ENCODE measurements at regions not wholly inside any gene's neighbourhood (a gene's known extent, or its start where the extent isn't known, plus 50 kb on each side); places are given as distances from the start of the nearest gene placed in this dataset.

DNA sequence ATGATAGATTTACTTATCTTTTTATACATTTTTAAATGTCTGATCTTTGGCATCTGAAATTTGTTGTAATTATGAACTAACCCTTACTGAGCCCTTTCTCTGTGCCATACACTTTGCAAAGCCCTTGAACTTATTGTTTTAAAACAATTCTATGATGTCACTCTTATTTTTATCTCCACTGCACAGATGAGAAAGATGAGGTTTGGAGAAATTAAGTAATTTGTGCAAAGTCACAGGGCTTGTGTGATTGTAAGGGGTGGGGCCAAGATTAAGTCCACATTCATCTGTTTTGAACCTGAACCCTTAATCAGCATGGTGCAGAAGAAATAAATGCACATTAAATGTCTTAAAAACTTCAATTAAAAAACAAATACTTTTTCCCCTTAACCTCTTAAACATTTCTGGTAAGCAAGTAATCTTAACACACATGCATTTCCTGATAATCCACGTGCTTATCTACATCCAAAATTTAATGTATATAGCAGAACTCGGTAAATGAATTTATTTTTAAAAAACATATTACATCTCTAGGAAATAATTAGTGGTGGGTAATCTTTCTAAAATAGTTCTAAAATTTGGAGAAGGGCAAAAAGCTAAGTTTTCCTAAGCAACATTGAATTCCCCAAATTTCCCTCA, 189.8 kb upstream of the TBC1D5 start:
- Histone ChIP-seq H3K14ac (ENCODE audit: low read length) (no peak overlapping the region), H3K9ac (ENCODE audit: low read length) (no peak overlapping the region), H3K79me1 (ENCODE audit: low read length) (no peaks in the 10 kb centered on the region), H3K79me2 (ENCODE audit: control insufficient read depth, insufficient read depth, low read length, poor library complexity) (no peaks in the 10 kb centered on the region), H3K9me3 (ENCODE audit: insufficient read depth, low read depth, low read length) (no peaks in the 10 kb centered on the region), H3K27me3 (ENCODE audit: insufficient read depth, low read length) (no peaks in the 10 kb centered on the region), H2BK12ac (ENCODE audit: low read length) (no peak overlapping the region), H3K4me2 (ENCODE audit: low read length) (no peak overlapping the region), H3K4me1 (ENCODE audit: control insufficient read depth in 1 of 2, insufficient read depth in 2 of 2, low read length in 2 of 2) (no peaks in the 10 kb centered on the region), H2AFZ (ENCODE audit: insufficient read depth, low read length, poor library complexity) (no peak overlapping the region), H4K12ac (ENCODE audit: low read depth, low read length) (no peak overlapping the region), H3K23ac (ENCODE audit: low read length) (no peak overlapping the region), H2BK5ac (ENCODE audit: low read depth, low read length, poor library complexity) (no peak overlapping the region), H3K18ac (ENCODE audit: low read length) (no peak overlapping the region), H4K8ac (ENCODE audit: low read depth, low read length) (no peak overlapping the region), H3K36me3 (ENCODE audit: control insufficient read depth in 1 of 2, insufficient read depth in 2 of 2, low read length in 2 of 2) (no peaks in the 10 kb centered on the region), H3K4me3 (ENCODE audit: low read depth, low read length) (no peak overlapping the region), H2BK120ac (ENCODE audit: insufficient read depth, low read length, poor library complexity) (no peak overlapping the region), H2AK5ac (ENCODE audit: low read length) (no peak overlapping the region), H4K91ac (ENCODE audit: low read depth, low read length) (no peak overlapping the region), H3K4ac (ENCODE audit: low read depth, low read length) (no peak overlapping the region), H3K27ac (ENCODE audit: low read depth, low read length) (no peak overlapping the region)
- DNase-seq, result no peak
- no CpG with 5 or more reads among the region's 2 CpGs for WGBS (ENCODE audit: extremely low coverage, insufficient coverage, insufficient read length)

DNA sequence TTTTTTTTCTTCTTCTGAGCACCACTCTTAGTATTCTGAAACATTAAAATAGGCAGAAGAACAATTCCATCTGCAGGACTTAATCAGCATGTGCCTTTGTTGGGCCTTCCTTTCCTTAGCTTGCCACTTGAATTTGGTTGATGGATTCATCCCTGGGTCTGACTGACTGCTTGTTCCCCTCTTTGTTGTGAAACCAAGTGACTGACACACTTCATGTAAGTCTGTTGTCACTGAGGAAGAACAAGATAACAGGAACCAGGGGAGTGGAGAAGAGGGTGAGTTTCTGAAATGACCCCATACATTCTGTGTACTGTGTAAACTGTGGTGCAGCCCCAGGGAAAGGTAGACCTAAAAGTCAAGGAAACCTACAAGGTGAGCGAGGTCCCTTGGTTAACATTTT, 188.7 kb upstream of the TBC1D5 start:
- no CpG with 5 or more reads among the region's 1 CpG for WGBS (ENCODE audit: extremely low coverage, insufficient coverage, insufficient read length)
- Histone ChIP-seq H4K91ac (ENCODE audit: low read depth, low read length) (no peak overlapping the region), H2AK5ac (ENCODE audit: low read length) (no peak overlapping the region), H3K14ac (ENCODE audit: low read length) (no peak overlapping the region), H3K36me3 (ENCODE audit: control insufficient read depth in 1 of 2, insufficient read depth in 2 of 2, low read length in 2 of 2) (no peaks in the 10 kb centered on the region), H3K4ac (ENCODE audit: low read depth, low read length) (no peak overlapping the region), H3K18ac (ENCODE audit: low read length) (no peak overlapping the region), H2BK12ac (ENCODE audit: low read length) (no peak overlapping the region), H4K8ac (ENCODE audit: low read depth, low read length) (no peak overlapping the region), H3K9me3 (ENCODE audit: insufficient read depth, low read depth, low read length) (no peaks in the 10 kb centered on the region), H3K79me1 (ENCODE audit: low read length) (no peaks in the 10 kb centered on the region), H3K4me3 (ENCODE audit: low read depth, low read length) (no peak overlapping the region), H2BK120ac (ENCODE audit: insufficient read depth, low read length, poor library complexity) (no peak overlapping the region), H3K79me2 (ENCODE audit: control insufficient read depth, insufficient read depth, low read length, poor library complexity) (no peaks in the 10 kb centered on the region), H2BK5ac (ENCODE audit: low read depth, low read length, poor library complexity) (no peak overlapping the region), H3K27ac (ENCODE audit: low read depth, low read length) (no peak overlapping the region), H3K23ac (ENCODE audit: low read length) (no peak overlapping the region), H3K4me2 (ENCODE audit: low read length) (no peak overlapping the region), H3K9ac (ENCODE audit: low read length) (no peak overlapping the region), H2AFZ (ENCODE audit: insufficient read depth, low read length, poor library complexity) (no peak overlapping the region), H3K27me3 (ENCODE audit: insufficient read depth, low read length) (no peaks in the 10 kb centered on the region), H4K12ac (ENCODE audit: low read depth, low read length) (no peak overlapping the region), H3K4me1 (ENCODE audit: control insufficient read depth in 1 of 2, insufficient read depth in 2 of 2, low read length in 2 of 2) (no peaks in the 10 kb centered on the region)
- no peak for DNase-seq

DNA sequence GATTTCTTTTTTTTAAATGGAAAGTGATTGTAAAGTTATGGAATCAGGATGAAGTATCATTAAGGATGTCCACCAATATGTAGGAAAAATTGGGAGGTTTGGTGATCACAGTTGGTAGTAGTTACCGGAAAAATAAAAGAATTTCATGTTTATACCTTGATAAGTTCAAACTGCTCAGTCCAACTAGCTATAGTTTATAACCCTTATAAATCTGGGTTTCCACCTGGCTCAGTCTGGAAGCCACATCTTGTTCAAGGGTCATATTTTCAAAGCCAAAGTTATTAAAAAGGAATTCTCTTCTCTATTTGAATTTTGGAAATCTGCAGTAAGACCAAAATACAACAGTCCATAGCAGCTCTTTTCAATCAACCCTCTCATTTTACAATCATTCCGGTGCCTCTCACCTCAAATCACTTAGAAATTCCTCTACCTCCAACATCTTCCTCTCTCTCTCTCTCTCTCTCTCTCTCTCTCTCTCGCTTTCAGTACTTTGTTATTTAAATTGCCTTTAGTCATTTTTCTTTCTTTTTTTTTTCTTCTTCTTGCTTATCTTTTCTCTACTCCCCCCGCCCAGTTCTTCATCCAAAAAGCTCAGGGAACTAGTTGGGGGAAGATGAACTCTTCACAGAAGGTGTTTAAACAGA, 186.2 kb upstream of the TBC1D5 start:
- H2BK12ac ChIP-seq (ENCODE audit: low read length), result no peak overlapping the region
- no peaks in the 10 kb centered on the region for H3K9me3 ChIP-seq (ENCODE audit: insufficient read depth, low read depth, low read length)
- no peaks in the 10 kb centered on the region for H3K36me3 ChIP-seq (ENCODE audit: control insufficient read depth in 1 of 2, insufficient read depth in 2 of 2, low read length in 2 of 2)
- no peaks in the 10 kb centered on the region for H3K79me1 ChIP-seq (ENCODE audit: low read length)
- no peak overlapping the region for H3K4ac ChIP-seq (ENCODE audit: low read depth, low read length)
- no peak overlapping the region for H3K4me2 ChIP-seq (ENCODE audit: low read length)
- no peak overlapping the region for H4K91ac ChIP-seq (ENCODE audit: low read depth, low read length)
- H3K18ac ChIP-seq (ENCODE audit: low read length), result no peak overlapping the region
- H3K4me1 ChIP-seq (ENCODE audit: control insufficient read depth in 1 of 2, insufficient read depth in 2 of 2, low read length in 2 of 2), result no peaks in the 10 kb centered on the region
- H2AK5ac ChIP-seq (ENCODE audit: low read length), result no peak overlapping the region
- no peak overlapping the region for H4K12ac ChIP-seq (ENCODE audit: low read depth, low read length)
- no peak overlapping the region for H3K4me3 ChIP-seq (ENCODE audit: low read depth, low read length)
- H3K27ac ChIP-seq (ENCODE audit: low read depth, low read length), result no peak overlapping the region
- H2AFZ ChIP-seq (ENCODE audit: insufficient read depth, low read length, poor library complexity), result no peak overlapping the region
- no peak overlapping the region for H3K9ac ChIP-seq (ENCODE audit: low read length)
- WGBS (ENCODE audit: extremely low coverage, insufficient coverage, insufficient read length), result 100% methylated on average over 1 of the region's 4 CpGs
- H3K23ac ChIP-seq (ENCODE audit: low read length), result no peak overlapping the region
- no peak for DNase-seq
- no peak overlapping the region for H3K14ac ChIP-seq (ENCODE audit: low read length)
- no peaks in the 10 kb centered on the region for H3K79me2 ChIP-seq (ENCODE audit: control insufficient read depth, insufficient read depth, low read length, poor library complexity)
- H4K8ac ChIP-seq (ENCODE audit: low read depth, low read length), result no peak overlapping the region
- H2BK120ac ChIP-seq (ENCODE audit: insufficient read depth, low read length, poor library complexity), result no peak overlapping the region
- H2BK5ac ChIP-seq (ENCODE audit: low read depth, low read length, poor library complexity), result no peak overlapping the region
- H3K27me3 ChIP-seq (ENCODE audit: insufficient read depth, low read length), result no peaks in the 10 kb centered on the region

DNA sequence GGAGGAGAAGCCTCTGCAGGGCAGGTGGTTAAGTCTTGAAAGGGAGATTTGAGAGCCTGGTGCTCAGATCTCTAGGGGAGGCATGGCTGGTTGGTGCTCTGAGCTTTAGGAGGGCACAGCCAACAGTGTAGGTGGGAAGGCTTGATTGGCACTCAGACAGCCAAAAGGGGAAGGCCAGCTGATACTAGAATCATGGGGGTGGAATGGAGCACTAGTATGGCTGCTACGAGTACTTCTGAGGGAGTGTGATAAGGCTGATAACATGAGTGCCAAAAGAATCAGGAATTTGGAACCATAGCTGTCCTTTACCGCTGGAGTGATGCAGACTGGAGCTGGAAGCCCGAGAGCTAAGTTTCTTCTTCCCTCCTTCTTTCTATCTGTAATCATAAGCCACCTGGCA, 184.6 kb upstream of the TBC1D5 start:
- Histone ChIP-seq H4K8ac (ENCODE audit: low read depth, low read length) (no peak overlapping the region), H3K9me3 (ENCODE audit: insufficient read depth, low read depth, low read length) (no peaks in the 10 kb centered on the region), H4K91ac (ENCODE audit: low read depth, low read length) (no peak overlapping the region), H3K9ac (ENCODE audit: low read length) (no peak overlapping the region), H3K4me2 (ENCODE audit: low read length) (no peak overlapping the region), H3K4ac (ENCODE audit: low read depth, low read length) (no peak overlapping the region), H3K79me1 (ENCODE audit: low read length) (no peaks in the 10 kb centered on the region), H3K14ac (ENCODE audit: low read length) (no peak overlapping the region), H3K27ac (ENCODE audit: low read depth, low read length) (no peak overlapping the region), H3K36me3 (ENCODE audit: control insufficient read depth in 1 of 2, insufficient read depth in 2 of 2, low read length in 2 of 2) (no peaks in the 10 kb centered on the region), H2BK12ac (ENCODE audit: low read length) (no peak overlapping the region), H3K23ac (ENCODE audit: low read length) (no peak overlapping the region), H2BK5ac (ENCODE audit: low read depth, low read length, poor library complexity) (no peak overlapping the region), H2BK120ac (ENCODE audit: insufficient read depth, low read length, poor library complexity) (no peak overlapping the region), H3K79me2 (ENCODE audit: control insufficient read depth, insufficient read depth, low read length, poor library complexity) (no peaks in the 10 kb centered on the region), H4K12ac (ENCODE audit: low read depth, low read length) (no peak overlapping the region), H3K18ac (ENCODE audit: low read length) (no peak overlapping the region), H2AFZ (ENCODE audit: insufficient read depth, low read length, poor library complexity) (no peak overlapping the region), H2AK5ac (ENCODE audit: low read length) (no peak overlapping the region), H3K27me3 (ENCODE audit: insufficient read depth, low read length) (no peaks in the 10 kb centered on the region), H3K4me1 (ENCODE audit: control insufficient read depth in 1 of 2, insufficient read depth in 2 of 2, low read length in 2 of 2) (no peaks in the 10 kb centered on the region), H3K4me3 (ENCODE audit: low read depth, low read length) (no peak overlapping the region)
- no CpG with 5 or more reads among the region's 3 CpGs for WGBS (ENCODE audit: extremely low coverage, insufficient coverage, insufficient read length)
- no peak for DNase-seq
